Choroid plexus epithelial cell (primary cell): ENCODE measurements at regions not wholly inside any gene's neighbourhood (a gene's known extent, or its start where the extent isn't known, plus 50 kb on each side); places are given as distances from the start of the nearest gene placed in this dataset.

Source experiments
- DNase-seq: peaks from one replicate; pipeline ENCODE4 v3.0.0-alpha.2; 2010; ENCODE audit warnings: low read depth
- H3K4me3 ChIP-seq: 2 replicates; pipeline ENCODE4 v1.5.1; 2011; ENCODE audit warnings: low read depth, mild to moderate bottlenecking, control low read depth, low read length, moderate library complexity
- CTCF ChIP-seq: conservative IDR thresholded peaks from 2 replicates; pipeline ENCODE4 v1.5.1; 2011; ENCODE audit warnings: low read depth, mild to moderate bottlenecking, control low read depth, inconsistent platforms, low read length, moderate library complexity

GRCh38 chr7:69190763-69191162 is 407.5 kb upstream of the AUTS2 start:
- H3K4me3 ChIP-seq, result no peak overlapping the region
- DNase-seq, result no peak
- TF ChIP-seq CTCF, result no peak

GRCh38 chr7:69192134-69192533 is 406.1 kb upstream of the AUTS2 start:
- H3K4me3 ChIP-seq, result no peak overlapping the region
- TF ChIP-seq CTCF, result no peak
- DNase-seq, result no peak

GRCh38 chr7:69193061-69193460 is 405.2 kb upstream of the AUTS2 start:
- H3K4me3 ChIP-seq, result no peak overlapping the region
- DNase-seq, result no peak
- TF ChIP-seq CTCF, result no peak

GRCh38 chr7:69196593-69196992 is 401.7 kb upstream of the AUTS2 start:
- DNase-seq, result no peak
- TF ChIP-seq CTCF, result no peak
- no peak overlapping the region for H3K4me3 ChIP-seq

- H3K4me3 ChIP-seq, result no peak overlapping the region
- DNase-seq, result no peak
- TF ChIP-seq CTCF, result no peak
Measured at GRCh38 chr7:69198250-69198649, 400.0 kb upstream of the AUTS2 start.

- TF ChIP-seq CTCF, result no peak
- DNase-seq, result no peak
- no peak overlapping the region for H3K4me3 ChIP-seq
Measured at GRCh38 chr7:69199041-69199440, 399.2 kb upstream of the AUTS2 start.

GRCh38 chr7:69199661-69200060 is 398.6 kb upstream of the AUTS2 start:
- H3K4me3 ChIP-seq, result no peak overlapping the region
- no peak for TF ChIP-seq CTCF
- DNase-seq, result no peak
